ENCODE measurements at regions not wholly inside any gene's neighbourhood (a gene's known extent, or its start where the extent isn't known, plus 50 kb on each side); places are given as distances from the start of the nearest gene placed in this dataset.
A peak's percentile ranks its signal among the peaks of the same experiment; 100 is the strongest.

DNA sequence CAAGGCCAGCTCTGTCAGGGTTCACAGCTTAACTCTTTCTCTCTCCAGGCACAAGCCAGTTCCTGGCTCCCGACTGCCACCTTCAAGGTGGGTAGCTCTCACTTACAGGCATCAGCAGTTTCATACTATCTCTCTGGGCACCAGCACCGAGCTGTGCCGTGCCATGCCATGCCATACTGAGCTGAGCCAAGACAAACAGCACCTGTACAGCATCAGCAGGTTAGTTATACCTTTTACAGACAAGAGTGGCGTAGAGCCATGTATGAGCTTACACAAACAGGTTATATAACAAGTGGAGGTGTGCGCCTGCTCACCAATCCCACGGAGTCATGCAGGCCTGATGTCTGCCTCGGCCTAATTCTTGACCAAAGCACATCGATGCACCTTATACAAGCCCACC lies 1098.7 kb downstream of the AACS start:
- no peaks in the 10 kb centered on the region for H3K4me1 ChIP-seq (ENCODE audit: control insufficient read depth in 1 of 2, insufficient read depth in 2 of 2, low read length in 2 of 2)
- no peak overlapping the region for H3K27ac ChIP-seq (ENCODE audit: low read length)
- H3K4me3 ChIP-seq (ENCODE audit: low read depth in 1 of 2, low read length in 2 of 2) = no peak overlapping the region
- H3K9me3 ChIP-seq (ENCODE audit: control insufficient read depth in 1 of 2, low read length in 2 of 2) = no peaks in the 10 kb centered on the region
- H3K27me3 ChIP-seq (ENCODE audit: low read depth, low read length) = no peaks in the 10 kb centered on the region
- H3K36me3 ChIP-seq (ENCODE audit: control insufficient read depth in 1 of 2, insufficient read depth in 2 of 2, low read length in 2 of 2) = no peaks in the 10 kb centered on the region

GRCh38 chr12:126171937-126172559 lies 1106.8 kb downstream of the AACS start:
- Histone ChIP-seq H3K9me3 (ENCODE audit: control insufficient read depth in 1 of 2, low read length in 2 of 2) (no peaks in the 10 kb centered on the region), H3K27ac (ENCODE audit: low read length) (no peak overlapping the region), H3K4me1 (ENCODE audit: control insufficient read depth in 1 of 2, insufficient read depth in 2 of 2, low read length in 2 of 2) (no peaks in the 10 kb centered on the region), H3K27me3 (ENCODE audit: low read depth, low read length) (no peaks in the 10 kb centered on the region), H3K36me3 (ENCODE audit: control insufficient read depth in 1 of 2, insufficient read depth in 2 of 2, low read length in 2 of 2) (no peaks in the 10 kb centered on the region), H3K4me3 (ENCODE audit: low read depth in 1 of 2, low read length in 2 of 2) (no peak overlapping the region)

DNA sequence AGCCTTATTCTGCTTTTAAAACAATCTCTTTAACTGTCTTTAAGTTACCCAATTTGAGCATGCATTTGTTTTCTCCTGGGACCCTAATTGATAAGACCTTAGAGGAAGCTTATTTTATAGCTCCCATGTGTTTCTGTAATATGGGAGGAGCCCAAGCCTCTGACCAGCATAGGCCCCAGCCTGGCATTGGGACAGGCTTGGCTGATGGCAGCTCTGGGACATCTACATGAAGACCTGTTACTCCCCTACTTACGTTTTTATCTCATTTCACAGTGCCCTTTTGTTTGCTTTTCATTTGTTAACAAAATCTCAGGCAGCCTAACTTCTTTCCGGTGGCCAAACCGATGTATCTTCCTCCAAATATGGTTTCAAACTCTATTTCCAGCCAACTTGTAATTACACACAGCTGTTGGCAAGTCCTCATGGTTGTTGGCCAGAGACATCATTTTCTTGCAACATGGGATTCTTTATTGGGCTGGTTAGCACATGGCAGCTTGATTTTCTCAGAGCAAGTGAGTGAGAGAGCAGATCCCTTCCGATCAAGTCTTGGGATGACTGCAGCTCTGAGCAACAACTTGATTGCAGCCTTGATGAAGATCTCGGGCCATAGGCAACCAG lies 1117.5 kb downstream of the AACS start:
- H3K27me3 ChIP-seq (ENCODE audit: low read depth, low read length) = no peaks in the 10 kb centered on the region
- H3K9me3 ChIP-seq (ENCODE audit: control insufficient read depth in 1 of 2, low read length in 2 of 2) = peaks cover 4% of the 10 kb centered on the region in 2 donors
- no peaks in the 10 kb centered on the region for H3K36me3 ChIP-seq (ENCODE audit: control insufficient read depth in 1 of 2, insufficient read depth in 2 of 2, low read length in 2 of 2)
- H3K4me1 ChIP-seq (ENCODE audit: control insufficient read depth in 1 of 2, insufficient read depth in 2 of 2, low read length in 2 of 2) = no peaks in the 10 kb centered on the region
- H3K4me3 ChIP-seq (ENCODE audit: low read depth in 1 of 2, low read length in 2 of 2) = no peak overlapping the region
- H3K27ac ChIP-seq (ENCODE audit: low read length) = no peak overlapping the region

- H3K27ac ChIP-seq (ENCODE audit: low read length) = no peak overlapping the region
- H3K36me3 ChIP-seq (ENCODE audit: control insufficient read depth in 1 of 2, insufficient read depth in 2 of 2, low read length in 2 of 2) = no peaks in the 10 kb centered on the region
- no peaks in the 10 kb centered on the region for H3K4me1 ChIP-seq (ENCODE audit: control insufficient read depth in 1 of 2, insufficient read depth in 2 of 2, low read length in 2 of 2)
- H3K9me3 ChIP-seq (ENCODE audit: control insufficient read depth in 1 of 2, low read length in 2 of 2) = peaks cover 4% of the 10 kb centered on the region in 2 donors
- no peak overlapping the region for H3K4me3 ChIP-seq (ENCODE audit: low read depth in 1 of 2, low read length in 2 of 2)
- H3K27me3 ChIP-seq (ENCODE audit: low read depth, low read length) = no peaks in the 10 kb centered on the region
Measured at GRCh38 chr12:126185025-126185424, 1119.8 kb downstream of the AACS start.

DNA sequence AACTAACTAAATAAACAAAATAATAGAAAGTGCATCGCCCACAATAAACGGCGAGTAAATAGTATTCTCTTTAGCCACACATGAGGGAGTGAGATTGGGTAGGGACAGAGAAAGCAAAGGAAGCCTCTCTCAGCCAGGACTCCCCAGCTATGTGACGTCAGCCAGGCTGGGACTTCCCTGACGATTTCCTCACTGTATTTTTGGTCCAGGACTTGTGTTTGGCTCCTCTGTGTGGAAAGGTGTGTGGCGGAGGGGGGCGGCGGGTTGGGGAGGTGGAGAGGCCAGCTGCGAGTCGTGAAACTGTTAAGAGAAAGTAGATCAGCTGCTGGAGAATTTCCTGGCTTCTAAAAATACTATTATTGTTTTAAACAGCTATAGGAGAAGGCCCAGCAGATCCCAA lies 1124.6 kb downstream of the AACS start:
- Histone ChIP-seq H3K9me3 (ENCODE audit: control insufficient read depth in 1 of 2, low read length in 2 of 2) (peaks cover 0 to 4% of the 10 kb centered on the region in 2 donors), H3K27me3 (ENCODE audit: low read depth, low read length) (peaks cover 3% of the 10 kb centered on the region), H3K27ac (ENCODE audit: low read length) (no peak overlapping the region), H3K4me1 (ENCODE audit: control insufficient read depth in 1 of 2, insufficient read depth in 2 of 2, low read length in 2 of 2) (no peaks in the 10 kb centered on the region), H3K4me3 (ENCODE audit: low read depth in 1 of 2, low read length in 2 of 2) (no peak overlapping the region), H3K36me3 (ENCODE audit: control insufficient read depth in 1 of 2, insufficient read depth in 2 of 2, low read length in 2 of 2) (no peaks in the 10 kb centered on the region)

DNA sequence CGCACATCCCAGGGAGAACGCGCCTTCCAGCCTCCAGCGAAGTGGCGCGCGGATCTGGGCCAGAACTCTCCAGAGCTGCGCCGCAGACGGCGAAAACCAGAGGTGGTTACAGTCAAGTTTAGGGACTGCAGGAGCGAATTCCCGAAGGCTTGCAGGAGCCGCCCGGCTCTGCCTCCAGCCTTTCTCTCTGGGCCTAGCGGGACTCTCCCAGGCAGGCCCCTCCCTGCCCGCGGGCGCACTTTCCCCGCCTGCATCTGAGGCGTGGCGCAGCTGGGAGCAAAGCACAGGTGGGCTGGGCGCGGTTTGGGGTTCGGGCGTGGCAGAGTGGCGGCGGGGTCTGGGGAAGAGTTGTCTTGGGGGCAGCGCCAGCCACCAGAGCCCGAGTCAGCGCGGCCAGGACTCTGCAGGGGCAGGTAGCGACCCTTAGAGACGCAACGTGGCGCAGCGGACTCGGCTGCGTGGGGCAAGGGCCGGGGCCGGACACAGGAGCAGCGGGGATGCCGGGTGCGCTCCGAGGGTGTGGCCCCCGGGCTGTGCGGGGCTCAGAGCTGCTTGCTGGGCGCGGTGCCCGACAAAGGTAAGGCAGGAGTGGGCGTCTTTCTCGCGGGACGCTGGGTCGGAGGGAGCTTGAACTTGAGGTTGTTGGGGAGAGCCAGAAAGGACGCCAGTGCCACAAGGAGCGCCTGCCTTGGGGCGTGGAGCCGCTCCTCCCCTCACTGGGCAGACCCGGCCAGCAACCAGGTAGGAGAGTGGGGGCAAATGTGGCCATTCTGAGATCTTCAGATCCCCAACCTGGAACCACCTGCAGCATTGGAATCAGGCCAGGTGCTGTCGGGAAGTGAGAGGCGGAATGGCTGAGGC lies 1126.0 kb downstream of the AACS start:
- H3K4me3 ChIP-seq (ENCODE audit: low read depth in 1 of 2, low read length in 2 of 2) = peak overlapping the region in 1 of 2 donors; percentile 50

DNA sequence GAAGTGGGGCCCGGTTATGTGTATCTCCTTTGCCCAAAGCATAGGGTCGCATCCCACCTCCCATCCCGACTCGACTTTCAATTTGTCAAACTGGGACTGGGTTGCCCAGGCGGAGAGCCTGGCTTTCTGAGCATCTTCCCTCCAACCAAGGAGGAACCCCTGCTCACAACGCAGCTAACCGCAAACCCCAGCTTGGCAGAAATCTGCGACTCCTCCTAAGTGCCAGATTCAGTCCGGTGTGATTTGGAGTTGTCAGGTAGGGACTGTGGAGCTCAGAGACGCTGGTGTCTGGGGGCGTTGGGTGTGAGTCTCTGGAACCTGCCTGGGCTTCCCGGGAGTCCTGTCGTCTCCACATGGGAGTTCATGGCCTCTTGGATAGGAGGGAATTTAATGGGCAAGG lies 1126.7 kb downstream of the AACS start:
- H3K36me3 ChIP-seq (ENCODE audit: control insufficient read depth in 1 of 2, insufficient read depth in 2 of 2, low read length in 2 of 2) = no peaks in the 10 kb centered on the region
- H3K27ac ChIP-seq (ENCODE audit: low read length) = no peak overlapping the region
- peaks cover 3% of the 10 kb centered on the region for H3K27me3 ChIP-seq (ENCODE audit: low read depth, low read length)
- H3K9me3 ChIP-seq (ENCODE audit: control insufficient read depth in 1 of 2, low read length in 2 of 2) = peaks cover 0 to 4% of the 10 kb centered on the region in 2 donors
- H3K4me1 ChIP-seq (ENCODE audit: control insufficient read depth in 1 of 2, insufficient read depth in 2 of 2, low read length in 2 of 2) = no peaks in the 10 kb centered on the region
- H3K4me3 ChIP-seq (ENCODE audit: low read depth in 1 of 2, low read length in 2 of 2) = no peak overlapping the region

More for the DNA sequence above, 1126.0 kb downstream of the AACS start:
- Histone ChIP-seq H3K36me3 (ENCODE audit: control insufficient read depth in 1 of 2, insufficient read depth in 2 of 2, low read length in 2 of 2) (no peaks in the 10 kb centered on the region), H3K9me3 (ENCODE audit: control insufficient read depth in 1 of 2, low read length in 2 of 2) (peaks cover 0 to 4% of the 10 kb centered on the region in 2 donors), H3K27me3 (ENCODE audit: low read depth, low read length) (peaks cover 3% of the 10 kb centered on the region), H3K4me1 (ENCODE audit: control insufficient read depth in 1 of 2, insufficient read depth in 2 of 2, low read length in 2 of 2) (no peaks in the 10 kb centered on the region), H3K27ac (ENCODE audit: low read length) (no peak overlapping the region)

- H3K9me3 ChIP-seq (ENCODE audit: control insufficient read depth in 1 of 2, low read length in 2 of 2) = no peaks in the 10 kb centered on the region
- H3K27me3 ChIP-seq (ENCODE audit: low read depth, low read length) = peaks cover 3% of the 10 kb centered on the region
- H3K27ac ChIP-seq (ENCODE audit: low read length) = no peak overlapping the region
- no peak overlapping the region for H3K4me3 ChIP-seq (ENCODE audit: low read depth in 1 of 2, low read length in 2 of 2)
- H3K36me3 ChIP-seq (ENCODE audit: control insufficient read depth in 1 of 2, insufficient read depth in 2 of 2, low read length in 2 of 2) = no peaks in the 10 kb centered on the region
- H3K4me1 ChIP-seq (ENCODE audit: control insufficient read depth in 1 of 2, insufficient read depth in 2 of 2, low read length in 2 of 2) = no peaks in the 10 kb centered on the region
Measured at GRCh38 chr12:126193190-126193589, 1128.0 kb downstream of the AACS start.

DNA sequence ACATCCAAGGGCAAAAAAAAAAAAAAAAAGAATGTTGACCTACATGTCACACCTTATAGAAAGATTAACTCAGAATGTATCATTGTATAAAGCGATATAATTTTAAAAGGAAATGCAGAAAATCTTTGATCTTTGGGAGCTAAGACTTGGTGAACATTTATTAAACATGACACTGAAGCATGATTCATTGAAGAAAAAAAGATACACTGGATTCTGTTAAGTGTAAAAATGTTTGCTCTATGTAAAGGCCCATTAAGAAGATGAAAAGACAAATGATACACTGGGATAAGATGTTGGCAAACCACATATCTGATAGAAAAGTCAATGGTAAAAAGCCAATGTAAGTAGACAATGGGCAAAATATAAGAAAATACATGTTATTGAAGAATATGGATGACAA lies 1131.0 kb downstream of the AACS start:
- Histone ChIP-seq H3K4me3 (ENCODE audit: low read depth in 1 of 2, low read length in 2 of 2) (no peak overlapping the region), H3K9me3 (ENCODE audit: control insufficient read depth in 1 of 2, low read length in 2 of 2) (no peaks in the 10 kb centered on the region), H3K36me3 (ENCODE audit: control insufficient read depth in 1 of 2, insufficient read depth in 2 of 2, low read length in 2 of 2) (no peaks in the 10 kb centered on the region), H3K27me3 (ENCODE audit: low read depth, low read length) (no peaks in the 10 kb centered on the region), H3K27ac (ENCODE audit: low read length) (no peak overlapping the region), H3K4me1 (ENCODE audit: control insufficient read depth in 1 of 2, insufficient read depth in 2 of 2, low read length in 2 of 2) (no peaks in the 10 kb centered on the region)

DNA sequence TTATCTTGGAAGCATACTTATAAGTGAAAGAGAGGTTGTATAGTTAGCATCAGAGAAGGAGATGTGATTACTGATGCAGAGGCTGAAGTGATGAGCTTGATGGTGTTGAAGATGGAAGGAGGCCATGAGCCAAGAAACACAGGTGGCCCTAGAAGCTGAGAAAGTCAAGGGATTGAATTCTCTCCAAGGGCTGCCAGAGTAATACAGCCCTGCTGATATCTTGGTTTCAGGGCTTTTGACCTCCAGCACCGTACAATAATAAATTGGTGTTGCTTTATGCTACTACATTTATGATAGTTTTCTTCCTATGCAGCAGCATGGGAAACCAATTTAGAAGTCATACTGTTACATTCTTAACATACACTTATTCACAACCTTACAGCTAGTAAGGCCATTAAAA lies 1133.3 kb downstream of the AACS start:
- no peak overlapping the region for H3K27ac ChIP-seq (ENCODE audit: low read length)
- no peaks in the 10 kb centered on the region for H3K27me3 ChIP-seq (ENCODE audit: low read depth, low read length)
- H3K4me1 ChIP-seq (ENCODE audit: control insufficient read depth in 1 of 2, insufficient read depth in 2 of 2, low read length in 2 of 2) = no peaks in the 10 kb centered on the region
- H3K4me3 ChIP-seq (ENCODE audit: low read depth in 1 of 2, low read length in 2 of 2) = no peak overlapping the region
- H3K36me3 ChIP-seq (ENCODE audit: control insufficient read depth in 1 of 2, insufficient read depth in 2 of 2, low read length in 2 of 2) = no peaks in the 10 kb centered on the region
- no peaks in the 10 kb centered on the region for H3K9me3 ChIP-seq (ENCODE audit: control insufficient read depth in 1 of 2, low read length in 2 of 2)

DNA sequence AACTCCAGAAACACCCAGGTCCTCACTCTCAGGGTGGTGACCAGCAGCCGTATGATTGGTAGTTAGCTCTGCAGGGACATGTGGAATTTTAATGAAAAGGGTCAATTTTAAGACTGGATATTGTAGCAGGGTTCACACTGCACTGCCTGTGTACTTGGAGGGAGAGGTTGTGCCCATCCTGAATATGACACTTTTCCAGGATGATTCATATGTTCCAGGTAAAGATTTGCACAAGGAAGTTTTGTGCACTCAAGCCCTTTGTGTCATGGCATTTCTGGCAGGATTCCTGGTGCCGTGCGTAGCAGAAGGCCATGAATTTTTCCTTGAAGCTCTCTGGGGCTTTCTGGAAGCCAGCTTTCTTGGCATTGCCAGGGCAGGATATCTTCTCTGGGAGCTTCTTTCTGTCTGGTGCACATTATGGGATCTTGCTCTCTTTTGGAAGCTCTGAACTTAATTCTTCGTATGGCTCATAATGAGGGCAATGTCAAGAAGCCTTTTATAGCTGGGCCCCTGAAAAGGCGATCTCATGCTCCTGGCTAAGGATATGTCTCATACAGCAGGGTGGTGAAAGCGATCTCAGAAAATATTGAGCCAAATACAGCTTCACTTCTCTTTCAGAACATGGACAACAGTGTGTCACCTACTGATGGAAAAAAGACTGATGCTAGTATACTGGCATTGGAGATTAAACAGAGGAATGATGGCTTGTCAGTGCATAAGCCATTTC lies 1133.9 kb downstream of the AACS start:
- Histone ChIP-seq H3K36me3 (ENCODE audit: control insufficient read depth in 1 of 2, insufficient read depth in 2 of 2, low read length in 2 of 2) (no peaks in the 10 kb centered on the region), H3K4me3 (ENCODE audit: low read depth in 1 of 2, low read length in 2 of 2) (no peak overlapping the region), H3K9me3 (ENCODE audit: control insufficient read depth in 1 of 2, low read length in 2 of 2) (no peaks in the 10 kb centered on the region), H3K27me3 (ENCODE audit: low read depth, low read length) (no peaks in the 10 kb centered on the region), H3K4me1 (ENCODE audit: control insufficient read depth in 1 of 2, insufficient read depth in 2 of 2, low read length in 2 of 2) (no peaks in the 10 kb centered on the region), H3K27ac (ENCODE audit: low read length) (no peak overlapping the region)

All from muscle layer of duodenum (tissue), 2 donors.